HG03442 (cell line): ENCODE measurements at regions not wholly inside any gene's neighbourhood (a gene's known extent, or its start where the extent isn't known, plus 50 kb on each side); places are given as distances from the start of the nearest gene placed in this dataset.

Experiments
- ATAC-seq: cut with Tn5 transposase; IDR thresholded peaks from one replicate; pipeline ENCODE4 v1.9.1; 2021; ENCODE audit warnings: mild to moderate bottlenecking, moderate library complexity; ENCODE audit not compliant: unreplicated experiment

DNA sequence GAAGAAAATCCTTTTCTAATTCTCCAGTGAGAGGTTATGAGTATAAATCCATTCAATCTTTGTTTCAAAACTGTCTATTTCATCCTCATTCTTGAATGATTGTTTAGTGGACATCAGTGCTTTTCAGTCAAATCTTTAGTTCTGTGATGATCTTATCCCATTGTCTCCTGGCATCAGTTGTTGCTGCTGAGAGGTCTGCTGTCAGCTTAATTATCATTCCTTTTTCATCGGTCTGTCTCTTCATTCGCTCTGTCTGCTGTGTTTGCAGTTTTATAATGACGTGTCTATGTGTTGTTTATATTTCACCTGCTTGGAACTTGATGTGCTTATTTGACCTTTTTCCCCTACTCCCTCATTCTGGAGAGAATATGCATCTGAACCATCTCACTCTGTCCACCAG lies 69.2 kb upstream of the GLI2 start:
- no peak for ATAC-seq

- no peak for ATAC-seq
Measured at GRCh38 chr2:120667981-120668380, 67.7 kb upstream of the GLI2 start.

GRCh38 chr2:120669121-120669952 lies 66.3 kb upstream of the GLI2 start:
- ATAC-seq: no peak

GRCh38 chr2:120669971-120670370 lies 65.7 kb upstream of the GLI2 start:
- no peak for ATAC-seq

DNA sequence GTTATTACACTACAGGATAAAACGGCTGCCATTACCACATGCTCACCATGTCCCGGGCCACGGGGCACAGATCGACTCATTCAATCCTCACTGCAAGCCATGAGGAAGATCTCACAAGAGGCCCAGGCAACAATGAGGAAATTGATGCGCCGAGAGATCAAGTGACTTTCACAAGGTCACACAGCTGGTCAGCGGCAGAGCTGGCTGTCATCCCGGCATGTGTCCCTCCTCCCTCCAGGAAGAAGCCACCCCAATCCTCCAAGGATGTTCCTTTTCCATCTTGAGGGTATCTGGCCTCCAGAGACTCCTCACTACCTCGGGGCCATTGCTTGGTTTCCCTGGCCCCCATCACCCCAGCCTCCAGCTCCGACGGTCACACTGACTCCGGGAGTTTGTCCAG lies 65.3 kb upstream of the GLI2 start:
- no peak for ATAC-seq

DNA sequence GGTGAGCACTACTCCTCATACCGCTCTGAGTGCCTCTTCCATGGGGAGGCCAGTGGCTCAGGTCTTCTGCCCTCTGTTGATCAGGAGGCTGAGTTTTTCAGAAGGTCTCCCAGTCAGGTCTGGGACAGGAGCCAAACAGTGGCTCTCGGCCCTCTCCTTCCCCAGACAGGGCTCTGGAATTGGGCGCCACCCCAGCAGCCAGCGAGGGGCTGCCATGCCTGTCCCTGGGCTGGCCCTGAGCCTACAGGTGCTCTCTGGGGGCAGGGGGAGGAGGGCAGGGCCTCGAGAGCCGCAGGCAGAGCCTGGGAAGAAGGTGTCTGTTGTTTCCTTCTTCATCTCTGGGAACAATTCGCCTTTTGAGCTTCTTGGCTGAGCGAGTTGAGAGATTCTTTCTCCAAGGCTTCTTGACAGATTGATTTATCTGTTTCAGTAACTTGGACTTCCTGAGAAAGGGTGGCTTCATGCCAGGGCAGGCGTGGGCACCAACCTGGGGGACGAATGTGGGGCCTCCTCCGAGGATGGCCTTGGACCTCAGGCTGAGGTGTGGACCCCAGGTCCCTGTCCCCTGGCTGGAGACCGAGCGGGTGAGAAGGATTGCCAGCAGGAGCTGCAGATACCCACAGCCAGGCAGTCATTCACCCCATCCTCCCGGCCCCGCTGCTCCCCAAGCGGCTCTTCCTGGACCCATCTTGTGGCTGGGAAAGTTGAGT lies 64.7 kb upstream of the GLI2 start:
- ATAC-seq: no peak

DNA sequence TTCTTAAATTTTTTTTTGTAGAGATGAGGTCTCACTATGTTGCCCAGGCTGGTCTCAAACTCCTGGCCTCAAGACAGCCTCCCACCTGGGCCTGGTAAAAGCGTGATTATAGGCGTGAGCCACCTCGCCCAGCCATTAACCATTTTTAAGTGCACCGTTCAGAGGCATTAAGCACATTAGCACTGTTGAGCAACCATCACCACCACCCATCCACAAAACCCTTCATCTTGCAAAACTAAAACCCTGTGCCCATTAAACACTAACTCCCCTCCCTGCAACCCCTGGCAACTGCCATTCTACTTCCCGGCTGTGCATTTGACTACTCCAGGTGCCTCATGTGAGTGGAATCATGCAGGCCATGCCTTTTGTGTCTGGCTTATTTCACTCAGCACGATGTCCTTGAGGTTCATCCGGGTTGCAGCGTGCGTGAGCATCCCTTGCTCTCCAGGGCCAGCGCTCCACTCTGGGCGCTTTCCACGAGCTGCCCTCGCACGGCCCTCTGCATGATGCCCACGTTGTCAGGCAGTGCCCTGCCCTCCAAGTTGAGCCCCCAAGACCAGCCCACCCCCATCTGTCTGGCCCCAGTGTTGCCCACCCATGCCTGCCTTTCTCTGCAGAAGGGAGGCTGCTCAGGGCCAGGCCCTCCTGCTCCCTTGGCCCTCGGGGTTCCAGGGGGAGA lies 63.0 kb upstream of the GLI2 start:
- no peak for ATAC-seq

DNA sequence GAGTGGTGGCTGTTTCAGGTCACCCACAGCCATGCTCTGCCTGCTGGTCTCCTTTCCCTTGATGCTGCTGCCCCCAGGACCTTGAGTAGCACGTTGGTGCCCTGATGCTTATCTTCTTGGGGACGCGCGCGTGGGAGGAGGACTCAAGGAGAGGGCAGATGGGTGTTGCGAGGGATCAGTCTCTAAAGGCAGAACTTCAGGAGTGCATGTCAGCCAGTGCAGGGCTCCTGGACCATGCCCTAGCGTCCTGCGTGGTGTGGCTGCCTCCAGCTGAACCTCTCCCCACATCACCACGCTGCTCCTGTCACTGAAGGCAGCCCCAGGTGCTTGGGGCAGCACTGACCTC lies 62.5 kb upstream of the GLI2 start:
- no peak for ATAC-seq

GRCh38 chr2:120673571-120674061 lies 62.1 kb upstream of the GLI2 start:
- no peak for ATAC-seq

DNA sequence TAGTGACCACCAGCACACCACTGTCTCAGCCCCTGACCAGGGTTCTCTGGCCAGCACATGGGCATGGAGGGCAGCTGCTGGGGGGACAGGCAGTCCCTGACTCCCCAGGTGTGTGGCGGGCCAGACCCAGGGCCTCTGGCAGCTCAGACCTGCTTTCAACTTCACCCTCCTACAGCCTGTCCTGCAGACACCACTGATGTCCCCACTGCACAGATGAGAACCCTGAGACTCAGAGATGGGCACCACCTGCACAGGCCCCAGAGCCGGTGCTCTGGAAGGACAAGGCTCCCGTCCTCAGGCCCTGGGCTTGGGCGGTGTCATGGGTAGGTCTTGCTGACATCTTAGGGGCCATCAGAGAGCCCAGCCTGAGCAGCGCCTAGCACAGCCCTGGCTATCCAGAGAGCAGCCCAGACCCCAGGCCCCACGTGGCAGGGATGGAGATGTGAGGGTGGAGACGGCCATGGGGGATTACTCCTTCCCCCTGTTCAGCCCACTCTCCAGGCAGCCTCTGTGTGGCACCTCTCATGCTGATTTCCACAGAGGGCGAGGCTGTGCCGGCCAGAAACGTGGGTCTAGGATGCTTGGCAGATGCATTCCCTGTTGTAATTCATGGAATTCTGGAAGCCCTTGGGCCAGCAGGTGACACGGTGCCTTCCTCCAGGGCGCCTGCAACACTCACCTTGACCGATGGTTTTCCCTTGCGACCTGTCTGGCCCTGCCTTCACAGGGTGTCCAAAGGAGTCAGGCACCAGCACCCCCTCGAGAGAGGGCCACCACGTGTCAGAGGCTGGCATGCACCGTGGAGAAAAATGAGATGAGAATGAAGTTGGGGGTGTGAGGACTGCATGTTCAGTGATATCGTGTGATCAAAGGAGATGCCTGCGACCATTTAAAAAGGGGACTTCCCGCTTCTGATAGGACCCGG lies 61.2 kb upstream of the GLI2 start:
- no peak for ATAC-seq

DNA sequence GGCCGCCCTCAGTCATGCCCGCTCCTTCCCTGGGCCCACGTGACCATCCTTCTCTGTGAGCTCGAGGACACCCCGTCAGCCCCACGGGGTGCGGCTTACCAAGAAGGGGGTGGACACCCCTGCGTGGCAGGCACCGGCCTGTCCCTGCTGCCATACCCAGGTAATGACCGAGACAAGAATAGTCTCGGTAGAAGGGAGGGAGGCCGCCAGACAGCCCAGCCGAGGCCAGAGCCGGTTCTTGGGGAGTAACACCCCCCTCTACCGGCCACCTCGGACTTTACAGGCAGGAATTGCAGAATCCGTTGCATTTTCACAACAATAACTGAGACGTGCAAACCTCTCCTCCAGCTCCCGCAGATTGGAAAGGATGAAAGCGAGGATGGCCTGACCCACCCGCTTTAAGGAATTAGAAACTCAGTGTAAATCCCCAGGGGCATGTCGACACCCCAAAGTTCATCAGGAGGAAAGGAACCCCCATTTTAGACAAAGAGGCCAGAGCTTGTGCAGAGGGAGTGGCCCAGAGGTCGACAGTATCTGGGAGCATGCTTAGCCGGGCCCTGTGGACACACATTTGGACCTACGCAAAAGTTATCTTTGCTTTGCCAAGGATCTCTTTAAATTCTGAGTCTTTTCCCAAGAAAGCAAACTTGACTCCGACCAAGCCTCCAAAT lies 60.1 kb upstream of the GLI2 start:
- ATAC-seq: peak; percentile 49

DNA sequence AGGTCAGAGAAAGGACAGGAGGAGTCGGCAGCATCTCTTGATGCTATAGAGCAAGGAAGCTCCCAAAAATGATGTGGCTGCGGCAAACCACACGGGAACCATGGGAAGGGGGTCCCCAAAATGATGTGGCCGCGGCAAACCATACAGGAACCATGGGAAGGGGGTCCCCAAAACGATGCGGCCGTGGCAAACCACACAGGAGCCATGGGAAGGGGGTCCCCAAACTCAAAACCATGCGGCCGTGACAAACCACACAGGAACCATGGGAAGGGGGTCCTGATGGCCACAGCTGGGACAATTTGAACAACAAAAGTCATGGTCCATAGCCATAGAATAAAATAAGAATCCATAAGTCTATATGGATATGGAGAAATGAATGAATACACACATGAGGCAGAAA lies 58.4 kb upstream of the GLI2 start:
- no peak for ATAC-seq

DNA sequence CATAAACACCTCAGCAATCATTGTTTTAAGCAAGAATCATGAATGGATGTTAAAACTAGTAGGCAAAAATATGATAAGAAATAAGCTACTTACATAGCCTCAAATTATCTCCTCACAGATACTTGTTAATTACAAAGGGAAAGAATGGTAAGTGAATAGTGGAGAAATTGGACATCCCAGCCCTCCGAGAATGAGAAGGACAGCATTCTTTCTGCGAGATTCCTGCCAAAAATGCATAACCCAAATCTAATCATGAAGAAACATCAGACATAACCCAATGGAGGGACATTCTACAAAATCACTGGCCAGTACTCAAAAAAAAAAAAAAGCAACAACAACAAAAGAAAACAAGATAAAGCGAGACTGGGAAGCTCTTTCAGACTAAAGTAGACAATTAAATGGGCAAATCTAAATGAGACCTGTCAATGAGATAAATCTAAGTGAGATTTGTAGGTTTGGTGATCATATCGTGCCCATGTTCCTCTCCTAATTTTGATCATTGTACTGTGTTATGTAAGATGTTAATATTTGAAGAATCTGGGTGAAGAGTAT lies 57.9 kb upstream of the GLI2 start:
- ATAC-seq: no peak

GRCh38 chr2:120678251-120678650 lies 57.4 kb upstream of the GLI2 start:
- ATAC-seq: no peak

- ATAC-seq: no peak
Measured at GRCh38 chr2:120678926-120679325, 56.7 kb upstream of the GLI2 start.

- peak; percentile 7 for ATAC-seq
Measured at GRCh38 chr2:120679526-120679925, 56.1 kb upstream of the GLI2 start.

GRCh38 chr2:120680136-120680761 lies 55.4 kb upstream of the GLI2 start:
- peak; percentile 77 for ATAC-seq

DNA sequence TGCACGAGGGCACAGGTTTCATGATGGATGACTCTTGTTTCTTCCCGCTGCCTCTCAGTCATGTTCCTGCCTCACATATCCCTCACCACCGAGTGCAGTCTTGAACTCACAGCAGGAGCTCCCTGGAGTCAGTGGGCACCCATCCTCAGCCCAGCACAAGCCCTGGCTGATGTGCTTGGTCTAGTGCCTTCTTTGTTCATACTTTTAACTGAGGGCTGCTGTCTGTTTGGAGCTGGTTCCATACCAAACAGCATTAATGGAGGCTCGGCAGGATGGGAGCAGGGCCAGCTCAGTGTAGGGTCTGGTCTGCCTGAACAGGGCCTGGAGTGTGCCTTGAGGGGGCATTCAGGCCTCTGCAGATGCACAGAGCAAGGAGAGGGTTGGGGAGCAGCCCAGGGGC lies 54.5 kb upstream of the GLI2 start:
- ATAC-seq: no peak

- ATAC-seq: no peak
Measured at GRCh38 chr2:120681696-120682288, 53.9 kb upstream of the GLI2 start.
